ENCODE measurements at regions not wholly inside any gene's neighbourhood (a gene's known extent, or its start where the extent isn't known, plus 50 kb on each side); places are given as distances from the start of the nearest gene placed in this dataset.

GRCh38 chr6:137781639-137782038 is 85.4 kb upstream of the TNFAIP3 start:
- no peak for TF ChIP-seq MXI1 (IDR thresholded peaks at IDR 0.05; ENCODE audit: low read depth, low read length)
- no peak for TF ChIP-seq RAD21 (IDR thresholded peaks at IDR 0.05; ENCODE audit: low read length)
- TF ChIP-seq EP300 (IDR thresholded peaks at IDR 0.05; ENCODE audit: borderline replicate concordance in 1 of 2, low read depth in 1 of 2, low read length in 1 of 2) = no peak
- TF ChIP-seq POLR2AphosphoS5 (IDR thresholded peaks at IDR 0.05; ENCODE audit: low read depth, low read length) = no peak
- TF ChIP-seq SIN3A (IDR thresholded peaks at IDR 0.05; ENCODE audit: borderline replicate concordance, low read depth, low read length) = no peak
- no peak for TF ChIP-seq NRF1 (IDR thresholded peaks at IDR 0.05; ENCODE audit: low read depth, low read length)
- TF ChIP-seq, protein P1, sequence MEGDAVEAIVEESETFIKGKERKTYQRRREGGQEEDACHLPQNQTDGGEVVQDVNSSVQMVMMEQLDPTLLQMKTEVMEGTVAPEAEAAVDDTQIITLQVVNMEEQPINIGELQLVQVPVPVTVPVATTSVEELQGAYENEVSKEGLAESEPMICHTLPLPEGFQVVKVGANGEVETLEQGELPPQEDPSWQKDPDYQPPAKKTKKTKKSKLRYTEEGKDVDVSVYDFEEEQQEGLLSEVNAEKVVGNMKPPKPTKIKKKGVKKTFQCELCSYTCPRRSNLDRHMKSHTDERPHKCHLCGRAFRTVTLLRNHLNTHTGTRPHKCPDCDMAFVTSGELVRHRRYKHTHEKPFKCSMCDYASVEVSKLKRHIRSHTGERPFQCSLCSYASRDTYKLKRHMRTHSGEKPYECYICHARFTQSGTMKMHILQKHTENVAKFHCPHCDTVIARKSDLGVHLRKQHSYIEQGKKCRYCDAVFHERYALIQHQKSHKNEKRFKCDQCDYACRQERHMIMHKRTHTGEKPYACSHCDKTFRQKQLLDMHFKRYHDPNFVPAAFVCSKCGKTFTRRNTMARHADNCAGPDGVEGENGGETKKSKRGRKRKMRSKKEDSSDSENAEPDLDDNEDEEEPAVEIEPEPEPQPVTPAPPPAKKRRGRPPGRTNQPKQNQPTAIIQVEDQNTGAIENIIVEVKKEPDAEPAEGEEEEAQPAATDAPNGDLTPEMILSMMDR (IDR thresholded peaks at IDR 0.05) = no peak
- TF ChIP-seq YY1 (IDR thresholded peaks at IDR 0.05; ENCODE audit: low read depth) = no peak
- TF ChIP-seq, protein P2, sequence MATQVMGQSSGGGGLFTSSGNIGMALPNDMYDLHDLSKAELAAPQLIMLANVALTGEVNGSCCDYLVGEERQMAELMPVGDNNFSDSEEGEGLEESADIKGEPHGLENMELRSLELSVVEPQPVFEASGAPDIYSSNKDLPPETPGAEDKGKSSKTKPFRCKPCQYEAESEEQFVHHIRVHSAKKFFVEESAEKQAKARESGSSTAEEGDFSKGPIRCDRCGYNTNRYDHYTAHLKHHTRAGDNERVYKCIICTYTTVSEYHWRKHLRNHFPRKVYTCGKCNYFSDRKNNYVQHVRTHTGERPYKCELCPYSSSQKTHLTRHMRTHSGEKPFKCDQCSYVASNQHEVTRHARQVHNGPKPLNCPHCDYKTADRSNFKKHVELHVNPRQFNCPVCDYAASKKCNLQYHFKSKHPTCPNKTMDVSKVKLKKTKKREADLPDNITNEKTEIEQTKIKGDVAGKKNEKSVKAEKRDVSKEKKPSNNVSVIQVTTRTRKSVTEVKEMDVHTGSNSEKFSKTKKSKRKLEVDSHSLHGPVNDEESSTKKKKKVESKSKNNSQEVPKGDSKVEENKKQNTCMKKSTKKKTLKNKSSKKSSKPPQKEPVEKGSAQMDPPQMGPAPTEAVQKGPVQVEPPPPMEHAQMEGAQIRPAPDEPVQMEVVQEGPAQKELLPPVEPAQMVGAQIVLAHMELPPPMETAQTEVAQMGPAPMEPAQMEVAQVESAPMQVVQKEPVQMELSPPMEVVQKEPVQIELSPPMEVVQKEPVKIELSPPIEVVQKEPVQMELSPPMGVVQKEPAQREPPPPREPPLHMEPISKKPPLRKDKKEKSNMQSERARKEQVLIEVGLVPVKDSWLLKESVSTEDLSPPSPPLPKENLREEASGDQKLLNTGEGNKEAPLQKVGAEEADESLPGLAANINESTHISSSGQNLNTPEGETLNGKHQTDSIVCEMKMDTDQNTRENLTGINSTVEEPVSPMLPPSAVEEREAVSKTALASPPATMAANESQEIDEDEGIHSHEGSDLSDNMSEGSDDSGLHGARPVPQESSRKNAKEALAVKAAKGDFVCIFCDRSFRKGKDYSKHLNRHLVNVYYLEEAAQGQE (IDR thresholded peaks at IDR 0.05; ENCODE audit: low read depth, low read length) = no peak
- no peak for TF ChIP-seq SMC3 (IDR thresholded peaks at IDR 0.05; ENCODE audit: low read depth, low read length)
- TF ChIP-seq, protein P3, sequence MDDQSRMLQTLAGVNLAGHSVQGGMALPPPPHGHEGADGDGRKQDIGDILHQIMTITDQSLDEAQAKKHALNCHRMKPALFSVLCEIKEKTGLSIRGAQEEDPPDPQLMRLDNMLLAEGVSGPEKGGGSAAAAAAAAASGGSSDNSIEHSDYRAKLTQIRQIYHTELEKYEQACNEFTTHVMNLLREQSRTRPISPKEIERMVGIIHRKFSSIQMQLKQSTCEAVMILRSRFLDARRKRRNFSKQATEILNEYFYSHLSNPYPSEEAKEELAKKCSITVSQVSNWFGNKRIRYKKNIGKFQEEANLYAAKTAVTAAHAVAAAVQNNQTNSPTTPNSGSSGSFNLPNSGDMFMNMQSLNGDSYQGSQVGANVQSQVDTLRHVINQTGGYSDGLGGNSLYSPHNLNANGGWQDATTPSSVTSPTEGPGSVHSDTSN (IDR thresholded peaks at IDR 0.05) = no peak
- no peak for TF ChIP-seq RCOR1 (IDR thresholded peaks at IDR 0.05; ENCODE audit: low read length)
- TF ChIP-seq JUND (IDR thresholded peaks at IDR 0.05) = no peak

Measured in SK-N-SH (cell line).